ENCODE measurements at regions not wholly inside any gene's neighbourhood (a gene's known extent, or its start where the extent isn't known, plus 50 kb on each side); places are given as distances from the start of the nearest gene placed in this dataset.
A peak's percentile ranks its signal among the peaks of the same experiment; 100 is the strongest.

- TF ChIP-seq MGA (IDR thresholded peaks at IDR 0.05) (peak; percentile 57), PHB (CRISPR knock-in tag; IDR thresholded peaks at IDR 0.05) (no peak), PHF21A (IDR thresholded peaks at IDR 0.05; ENCODE audit: borderline replicate concordance, low read depth) (no peak), TGIF2 (CRISPR knock-in tag; IDR thresholded peaks at IDR 0.05) (no peak), ZBTB26 (CRISPR knock-in tag; IDR thresholded peaks at IDR 0.05) (0 out of 2 replicates have a peak, but pooled peaks have one; percentile 64)
- TF ChIP-seq, protein P1, sequence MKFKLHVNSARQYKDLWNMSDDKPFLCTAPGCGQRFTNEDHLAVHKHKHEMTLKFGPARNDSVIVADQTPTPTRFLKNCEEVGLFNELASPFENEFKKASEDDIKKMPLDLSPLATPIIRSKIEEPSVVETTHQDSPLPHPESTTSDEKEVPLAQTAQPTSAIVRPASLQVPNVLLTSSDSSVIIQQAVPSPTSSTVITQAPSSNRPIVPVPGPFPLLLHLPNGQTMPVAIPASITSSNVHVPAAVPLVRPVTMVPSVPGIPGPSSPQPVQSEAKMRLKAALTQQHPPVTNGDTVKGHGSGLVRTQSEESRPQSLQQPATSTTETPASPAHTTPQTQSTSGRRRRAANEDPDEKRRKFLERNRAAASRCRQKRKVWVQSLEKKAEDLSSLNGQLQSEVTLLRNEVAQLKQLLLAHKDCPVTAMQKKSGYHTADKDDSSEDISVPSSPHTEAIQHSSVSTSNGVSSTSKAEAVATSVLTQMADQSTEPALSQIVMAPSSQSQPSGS (CRISPR knock-in tag; IDR thresholded peaks at IDR 0.05): no peak
Observed at GRCh38 chr1:58884706-58885661, 101.1 kb upstream of the JUN start (continued).
